HepG2 (cell line): ENCODE measurements at regions not wholly inside any gene's neighbourhood (a gene's known extent, or its start where the extent isn't known, plus 50 kb on each side); places are given as distances from the start of the nearest gene placed in this dataset.

Experiments used
- ATAC-seq: fragments of 200-7000 bp; cut with Tn5 transposase; 3 replicates; pipeline ENCODE4 v1.9.1; 2020; ENCODE audit warnings: mild to moderate bottlenecking, moderate library complexity
- BruUV-seq: library from RNA; stranded (reverse); fragments of 400-500 nt; replicated peaks from 2 replicates; lab custom pipeline; 2021; lab: Mats Ljungman, UMichigan
- CTCF ChIA-PET: fragments of 300-600 bp; formaldehyde crosslinking; extraction: SDS; loops from one replicate; lab custom pipeline; 2021; ENCODE audit warnings: low total read pairs, inconsistent platforms, low intra/inter-chr PET ratio; lab: Yijun Ruan, JAX
- POLR2A ChIA-PET: fragments of 350-600 bp; sonication (Branson Sonifier 250); formaldehyde crosslinking; loops from one replicate; lab custom pipeline; 2020; ENCODE audit warnings: antibody characterized with exemption, inconsistent platforms; lab: Yijun Ruan, JAX
- DNase-seq: peaks from one replicate; pipeline ENCODE4 v3.0.0-alpha.2; 2015; ENCODE audit warnings: low spot score
- FAIRE-seq: peaks from 3 replicates; lab custom pipeline; 2011; peaks lifted over from hg19 to GRCh38; lab: Jason Lieb, UNC
- H2AFZ ChIP-seq: one replicate; pipeline ENCODE4 v1.6.1; 2011; ENCODE audit warnings: low read length, inconsistent platforms
- H3K27ac ChIP-seq: fragments of 300-600 bp; 3 replicates; pipeline ENCODE4 v1.8.0; 2011; ENCODE audit warnings: mixed run types, mild to moderate bottlenecking, mixed read lengths, low read length, inconsistent platforms; ENCODE audit not compliant: insufficient read depth; ENCODE audit errors: extremely low read length
- H3K27me3 ChIP-seq, 2 experiments: fragments of 200-600 bp in 1 of 2; 2 replicates in 1 of 2; 3 replicates in 1 of 2; pipeline versions ENCODE4 v1.6.0 to v1.8.0; 2011; ENCODE audit warnings: low read length in 2 of 2, mild to moderate bottlenecking in 2 of 2, moderate library complexity in 2 of 2, inconsistent platforms in 1 of 2; ENCODE audit not compliant: insufficient read depth in 2 of 2, control insufficient read depth in 1 of 2
- H3K36me3 ChIP-seq, 2 experiments: fragments of 200-600 bp in 1 of 2; replicated peaks in 1 of 2; 2 replicates in 1 of 2; 3 replicates in 1 of 2; pipeline versions ENCODE4 v1.5.1 to v1.8.0; 2011; ENCODE audit warnings: low read length in 2 of 2, inconsistent platforms in 1 of 2; ENCODE audit not compliant: insufficient read depth in 2 of 2, control insufficient read depth in 1 of 2
- H3K4me1 ChIP-seq: 2 replicates; pipeline ENCODE4 v1.5.1; 2012; ENCODE audit warnings: low read length, inconsistent platforms; ENCODE audit not compliant: insufficient read depth
- H3K4me2 ChIP-seq: 2 replicates; pipeline ENCODE4 v1.6.0; 2011; ENCODE audit warnings: low read depth, low read length, inconsistent platforms
- H3K4me3 ChIP-seq, 3 experiments: fragments of 200-600 bp in 1 of 3; sonication (generic), shearing (Covaris generic) in 1 of 3; replicated peaks in 1 of 3; 2 replicates each; pipeline ENCODE4 v1.5.1; 2011 to 2016; ENCODE audit warnings: low read length in 3 of 3, inconsistent platforms in 2 of 3, low read depth in 2 of 3, mild to moderate bottlenecking in 2 of 3, control low read depth in 1 of 3, mixed read lengths in 1 of 3; ENCODE audit not compliant: insufficient read depth in 1 of 3
- H3K79me2 ChIP-seq: one replicate; pipeline ENCODE4 v1.6.1; 2011; ENCODE audit warnings: low read length, inconsistent platforms; ENCODE audit not compliant: insufficient read depth
- H3K9ac ChIP-seq: 2 replicates; pipeline ENCODE4 v1.6.0; 2011; ENCODE audit warnings: mild to moderate bottlenecking, low read depth, low read length, inconsistent platforms; ENCODE audit not compliant: insufficient read depth
- H3K9me3 ChIP-seq: 2 replicates; pipeline ENCODE4 v1.5.1; 2012; ENCODE audit warnings: mild to moderate bottlenecking, low read length
- H4K20me1 ChIP-seq: 2 replicates; pipeline ENCODE4 v1.6.0; 2011; ENCODE audit warnings: inconsistent platforms, mild to moderate bottlenecking, low read length, moderate library complexity; ENCODE audit not compliant: insufficient read depth
- BATF2 ChIP-seq: sonication (generic); formaldehyde crosslinking; IDR thresholded peaks from 2 replicates; pipeline ENCODE4 v1.8.0; 2022; ENCODE audit warnings: mild to moderate bottlenecking, missing genetic modification reagents, moderate library complexity
- CAMTA2 ChIP-seq: sonication (generic); formaldehyde crosslinking; IDR thresholded peaks from 2 replicates; pipeline ENCODE4 v1.4.0; 2020; ENCODE audit warnings: mild to moderate bottlenecking, missing genetic modification reagents, borderline replicate concordance
- HNF1A ChIP-seq, 2 experiments: sonication (generic) in 1 of 2; formaldehyde crosslinking in 1 of 2; IDR thresholded peaks; 2 replicates each; pipeline versions ENCODE4 v1.4.0 to v1.6.1; 2016 to 2020; ENCODE audit warnings: borderline replicate concordance in 1 of 2, low read depth in 1 of 2, mild to moderate bottlenecking in 1 of 2, missing genetic modification reagents in 1 of 2
- KLF12 ChIP-seq: sonication (generic); formaldehyde crosslinking; IDR thresholded peaks from 2 replicates; pipeline ENCODE4 v1.4.0; 2020; ENCODE audit warnings: missing genetic modification reagents, borderline replicate concordance
- MLLT10 ChIP-seq: sonication (generic); formaldehyde crosslinking; IDR thresholded peaks from 2 replicates; pipeline ENCODE4 v1.4.0; 2020; ENCODE audit warnings: missing genetic modification reagents
- PAX8 ChIP-seq: sonication (generic); formaldehyde crosslinking; IDR thresholded peaks from 2 replicates; pipeline ENCODE4 v1.8.0; 2022; ENCODE audit warnings: mild to moderate bottlenecking, missing genetic modification reagents, borderline replicate concordance
- PRMT3 ChIP-seq: sonication (generic); formaldehyde crosslinking; IDR thresholded peaks from 2 replicates; pipeline ENCODE4 v1.8.1; 2022; ENCODE audit warnings: low read depth, mild to moderate bottlenecking, moderate library complexity, missing genetic modification reagents, borderline replicate concordance
- SIN3B ChIP-seq: fragments of 150-350 bp; IDR thresholded peaks from 2 replicates; pipeline ENCODE4 v1.6.1; 2014; ENCODE audit warnings: low read length
- TERF1 ChIP-seq: sonication (generic); formaldehyde crosslinking; IDR thresholded peaks from 2 replicates; pipeline ENCODE4 v1.8.0; 2022; ENCODE audit warnings: mild to moderate bottlenecking, missing genetic modification reagents, moderate library complexity
- ZNF260 ChIP-seq: sonication (generic); formaldehyde crosslinking; IDR thresholded peaks from 2 replicates; pipeline ENCODE4 v1.4.0; 2020; ENCODE audit warnings: missing genetic modification reagents, low read depth, mild to moderate bottlenecking, borderline replicate concordance
- ZNF292 ChIP-seq: sonication (generic); formaldehyde crosslinking; IDR thresholded peaks from 2 replicates; pipeline ENCODE4 v1.8.1; 2022; ENCODE audit warnings: mild to moderate bottlenecking, low read depth, missing genetic modification reagents, borderline replicate concordance
- ZNF747 ChIP-seq: sonication (generic); formaldehyde crosslinking; IDR thresholded peaks from 2 replicates; pipeline ENCODE4 v1.8.1; 2023; ENCODE audit warnings: missing genetic modification reagents, mild to moderate bottlenecking, borderline replicate concordance
- ZNF782 ChIP-seq: sonication (generic); formaldehyde crosslinking; IDR thresholded peaks from 2 replicates; pipeline ENCODE4 v1.4.0; 2020; ENCODE audit warnings: missing genetic modification reagents, mild to moderate bottlenecking, borderline replicate concordance
- WGBS: methylation state at CpG from one replicate; pipeline ENCODE4 v1.1.6; 2017; ENCODE audit warnings: low lambda C conversion rate; 5-methylcytosine and 5-hydroxymethylcytosine counted together
- in situ Hi-C: cut with HindIII; loops from 2 replicates; pipeline ENCODE4 v1.10.0; 2017; ENCODE audit warnings: low pct_unique_long_range_greater_than_20kb; ENCODE audit not compliant: extremely low pct_ligation_motif_present
- intact Hi-C: fragments of 100-400 bp; cut with micrococcal nuclease; formaldehyde crosslinking; loops from one replicate; pipeline ENCODE4 v1.10.0; 2022; ENCODE audit not compliant: unreplicated experiment

- Histone ChIP-seq H3K9ac (no peak overlapping the region), H3K4me1 (no peaks in the 10 kb centered on the region), H4K20me1 (no peaks in the 10 kb centered on the region), H3K4me3 (no peak overlapping the region), H3K4me2 (no peak overlapping the region), H3K27me3 (no peaks in the 10 kb centered on the region), H3K79me2 (no peaks in the 10 kb centered on the region), H2AFZ (no peak overlapping the region), H3K27ac (no peak overlapping the region), H3K9me3 (no peaks in the 10 kb centered on the region; the same call in 1 of the 2 replicates), H3K36me3 (no peaks in the 10 kb centered on the region)
- CTCF ChIA-PET = no interaction called here
- POLR2A ChIA-PET = no interaction called here
- no peak for DNase-seq
- no peak for ATAC-seq
- in situ Hi-C loops (no loop called here), intact Hi-C loops (no loop called here)
- 3% methylated on average over 5 of the region's 5 CpGs for WGBS
- FAIRE-seq = no peak
- no TSS peak for BruUV-seq
- no peak for TF ChIP-seq ZNF292 (CRISPR knock-in tag)
- no peak for TF ChIP-seq SIN3B
Measured at GRCh38 chrX:82703551-82703950, 804.5 kb upstream of the POU3F4 start.

GRCh38 chrX:82711457-82711856, 796.6 kb upstream of the POU3F4 start:
- Histone ChIP-seq H3K9me3 (peaks cover 8% of the 10 kb centered on the region), H4K20me1 (no peaks in the 10 kb centered on the region), H3K4me1 (no peaks in the 10 kb centered on the region), H3K4me3 (no peak overlapping the region), H3K9ac (no peak overlapping the region), H3K27ac (no peak overlapping the region), H3K27me3 (no peaks in the 10 kb centered on the region), H3K79me2 (no peaks in the 10 kb centered on the region), H3K4me2 (no peak overlapping the region), H2AFZ (no peak overlapping the region), H3K36me3 (no peaks in the 10 kb centered on the region)
- BruUV-seq = no TSS peak
- in situ Hi-C loops = no loop called here
- no peak for FAIRE-seq
- CTCF ChIA-PET = no interaction called here
- POLR2A ChIA-PET = no interaction called here
- intact Hi-C loops = no loop called here
- no peak for ATAC-seq
- WGBS = 0% methylated on average over 2 of the region's 4 CpGs
- no peak for DNase-seq
- TF ChIP-seq CAMTA2 (CRISPR knock-in tag) (no peak), MLLT10 (CRISPR knock-in tag) (no peak), ZNF747 (CRISPR knock-in tag) (no peak), ZNF260 (CRISPR knock-in tag) (no peak), ZNF782 (CRISPR knock-in tag) (no peak), PRMT3 (CRISPR knock-in tag) (no peak), PAX8 (CRISPR knock-in tag) (no peak), BATF2 (CRISPR knock-in tag) (no peak), TERF1 (CRISPR knock-in tag) (no peak), HNF1A (IDR thresholded peaks at IDR 0.05; ENCODE audit: low read depth) (no peak), HNF1A (CRISPR knock-in tag; IDR thresholded peaks at IDR 0.05; ENCODE audit: borderline replicate concordance) (no peak), KLF12 (no peak)
